ENCODE measurements at regions not wholly inside any gene's neighbourhood (a gene's known extent, or its start where the extent isn't known, plus 50 kb on each side); places are given as distances from the start of the nearest gene placed in this dataset.

GRCh38 chr14:97196336-97196735 lies 399.2 kb downstream of the VRK1 start:
- TF ChIP-seq, protein P1, sequence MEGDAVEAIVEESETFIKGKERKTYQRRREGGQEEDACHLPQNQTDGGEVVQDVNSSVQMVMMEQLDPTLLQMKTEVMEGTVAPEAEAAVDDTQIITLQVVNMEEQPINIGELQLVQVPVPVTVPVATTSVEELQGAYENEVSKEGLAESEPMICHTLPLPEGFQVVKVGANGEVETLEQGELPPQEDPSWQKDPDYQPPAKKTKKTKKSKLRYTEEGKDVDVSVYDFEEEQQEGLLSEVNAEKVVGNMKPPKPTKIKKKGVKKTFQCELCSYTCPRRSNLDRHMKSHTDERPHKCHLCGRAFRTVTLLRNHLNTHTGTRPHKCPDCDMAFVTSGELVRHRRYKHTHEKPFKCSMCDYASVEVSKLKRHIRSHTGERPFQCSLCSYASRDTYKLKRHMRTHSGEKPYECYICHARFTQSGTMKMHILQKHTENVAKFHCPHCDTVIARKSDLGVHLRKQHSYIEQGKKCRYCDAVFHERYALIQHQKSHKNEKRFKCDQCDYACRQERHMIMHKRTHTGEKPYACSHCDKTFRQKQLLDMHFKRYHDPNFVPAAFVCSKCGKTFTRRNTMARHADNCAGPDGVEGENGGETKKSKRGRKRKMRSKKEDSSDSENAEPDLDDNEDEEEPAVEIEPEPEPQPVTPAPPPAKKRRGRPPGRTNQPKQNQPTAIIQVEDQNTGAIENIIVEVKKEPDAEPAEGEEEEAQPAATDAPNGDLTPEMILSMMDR (IDR thresholded peaks at IDR 0.05), result no peak
- no peak for TF ChIP-seq EP300 (IDR thresholded peaks at IDR 0.05)

Measured in suprapubic skin (tissue), 3 donors.